GM12874 (cell line): ENCODE measurements at regions not wholly inside any gene's neighbourhood (a gene's known extent, or its start where the extent isn't known, plus 50 kb on each side); places are given as distances from the start of the nearest gene placed in this dataset.

ENCODE experiments used
- CTCF ChIP-seq: IDR thresholded peaks from 2 replicates; pipeline ENCODE4 v1.5.1; 2011; ENCODE audit warnings: low read depth, mild to moderate bottlenecking, control low read depth, low read length, moderate library complexity; ENCODE audit not compliant: insufficient read depth

GRCh38 chr3:83426300-83426699, 1532.5 kb upstream of the CADM2 start:
- TF ChIP-seq CTCF, result no peak

- TF ChIP-seq CTCF, result no peak
Measured at GRCh38 chr3:83434880-83435587, 1523.8 kb upstream of the CADM2 start.

GRCh38 chr3:83438188-83438587, 1520.6 kb upstream of the CADM2 start:
- no peak for TF ChIP-seq CTCF

GRCh38 chr3:83453056-83453455, 1505.7 kb upstream of the CADM2 start:
- TF ChIP-seq CTCF, result no peak

GRCh38 chr3:83454353-83454752, 1504.4 kb upstream of the CADM2 start:
- no peak for TF ChIP-seq CTCF

GRCh38 chr3:83457551-83457950, 1501.2 kb upstream of the CADM2 start:
- no peak for TF ChIP-seq CTCF

- TF ChIP-seq CTCF, result no peak
Measured at GRCh38 chr3:83460052-83460451, 1498.7 kb upstream of the CADM2 start.

GRCh38 chr3:83461411-83461810, 1497.4 kb upstream of the CADM2 start:
- no peak for TF ChIP-seq CTCF
